H1 (cell line): ENCODE measurements at regions not wholly inside any gene's neighbourhood (a gene's known extent, or its start where the extent isn't known, plus 50 kb on each side); places are given as distances from the start of the nearest gene placed in this dataset.

Source experiments
- CTCF ChIA-PET: fragments of 300-600 bp; sonication (Branson Sonifier 250); formaldehyde crosslinking; loops from one replicate; lab custom pipeline; 2021; ENCODE audit not compliant: partially characterized antibody; lab: Charles Lee
- POLR2A ChIA-PET: fragments of 300-600 bp; sonication (Branson Sonifier 250); formaldehyde crosslinking; loops from one replicate; lab custom pipeline; 2021; ENCODE audit warnings: inconsistent platforms; ENCODE audit not compliant: partially characterized antibody; lab: Charles Lee
- DNase-seq, 2 experiments: peaks; one replicate each; pipeline versions ENCODE4 v3.0.0 to v3.0.0-alpha.2; 2010 to 2022; ENCODE audit warnings: low spot score in 2 of 2, low read depth in 1 of 2, mixed read lengths in 1 of 2
- FAIRE-seq: peaks from 2 replicates; lab custom pipeline; 2011; peaks lifted over from hg19 to GRCh38; lab: Jason Lieb, UNC
- H2AFZ ChIP-seq: 2 replicates; pipeline ENCODE4 v1.8.1; 2012; ENCODE audit warnings: low read length, inconsistent platforms
- H2AK5ac ChIP-seq: 2 replicates; pipeline ENCODE4 v1.6.1; 2013; ENCODE audit warnings: low read depth, low read length
- H2BK120ac ChIP-seq: replicated peaks from 2 replicates; pipeline ENCODE3; 2013; ENCODE audit warnings: low read depth, low read length, inconsistent platforms
- H2BK12ac ChIP-seq: 2 replicates; pipeline ENCODE4 v1.6.1; 2013; ENCODE audit warnings: low read depth, low read length
- H2BK15ac ChIP-seq: 2 replicates; pipeline ENCODE4 v1.6.1; 2013; ENCODE audit warnings: low read length
- H2BK20ac ChIP-seq: 2 replicates; pipeline ENCODE4 v1.6.1; 2013; ENCODE audit warnings: low read length
- H2BK5ac ChIP-seq: 2 replicates; pipeline ENCODE4 v1.6.1; 2013; ENCODE audit warnings: low read depth, low read length
- H3K14ac ChIP-seq: 2 replicates; pipeline ENCODE4 v1.6.1; 2013; ENCODE audit warnings: inconsistent platforms; ENCODE audit not compliant: insufficient read length
- H3K18ac ChIP-seq: 2 replicates; pipeline ENCODE4 v1.6.1; 2013; ENCODE audit warnings: low read length; ENCODE audit errors: extremely low read depth
- H3K23ac ChIP-seq: 2 replicates; pipeline ENCODE4 v1.6.1; 2013; ENCODE audit warnings: inconsistent platforms; ENCODE audit not compliant: insufficient read length
- H3K23me2 ChIP-seq: 2 replicates; pipeline ENCODE4 v1.6.1; 2013; ENCODE audit warnings: low read depth, low read length
- H3K27ac ChIP-seq: 2 replicates; pipeline ENCODE4 v1.6.1; 2011; ENCODE audit warnings: low read depth, low read length, inconsistent platforms
- H3K27me3 ChIP-seq, 4 experiments: replicated peaks in 1 of 4; 1 replicate in 1 of 4; 2 replicates in 3 of 4; pipeline versions ENCODE4 v1.6.1 to v1.8.1; 2011 to 2013; ENCODE audit warnings: low read length in 3 of 4, mild to moderate bottlenecking in 3 of 4, inconsistent platforms in 2 of 4, mixed read lengths in 2 of 4, moderate library complexity in 1 of 4; ENCODE audit not compliant: control insufficient read depth in 3 of 4, insufficient read depth in 3 of 4; ENCODE audit errors: extremely low read depth in 1 of 4
- H3K36me3 ChIP-seq, 4 experiments: 2 replicates each; pipeline versions ENCODE4 v1.6.1 to v1.8.1; 2011 to 2013; ENCODE audit warnings: mild to moderate bottlenecking in 4 of 4, low read length in 3 of 4, moderate library complexity in 2 of 4, control low read depth in 1 of 4, inconsistent platforms in 1 of 4; ENCODE audit not compliant: insufficient read depth in 4 of 4, control insufficient read depth in 2 of 4
- H3K4ac ChIP-seq: replicated peaks from 2 replicates; pipeline ENCODE3; 2013; ENCODE audit warnings: low read length, low read depth, mixed read lengths, inconsistent platforms; ENCODE audit not compliant: insufficient read length
- H3K4me1 ChIP-seq, 4 experiments: replicated peaks in 1 of 4; 1 replicate in 1 of 4; 2 replicates in 3 of 4; pipeline versions ENCODE4 v1.6.1 to v1.8.1; 2011 to 2013; ENCODE audit warnings: low read length in 3 of 4, inconsistent platforms in 2 of 4, mixed read lengths in 1 of 4; ENCODE audit not compliant: insufficient read depth in 4 of 4, control insufficient read depth in 3 of 4
- H3K4me2 ChIP-seq, 2 experiments: 2 replicates each; pipeline versions ENCODE4 v1.6.1 to v1.8.1; 2011 to 2013; ENCODE audit warnings: low read depth in 2 of 2, low read length in 2 of 2, control low read depth in 1 of 2, inconsistent platforms in 1 of 2, mild to moderate bottlenecking in 1 of 2; ENCODE audit not compliant: insufficient read depth in 1 of 2
- H3K4me3 ChIP-seq, 4 experiments: fragments of 200-600, 300-600 bp in 1 of 4; sonication (generic), shearing (Covaris generic), sonication (Bioruptor Twin) in 1 of 4; 2 replicates each; pipeline versions ENCODE4 v1.5.1 to v1.8.1; 2011 to 2016; ENCODE audit warnings: low read length in 4 of 4, low read depth in 3 of 4, control low read depth in 2 of 4, inconsistent platforms in 2 of 4, mild to moderate bottlenecking in 2 of 4, mixed read lengths in 1 of 4, moderate library complexity in 1 of 4; ENCODE audit not compliant: insufficient read depth in 2 of 4; ENCODE audit errors: extremely low read depth in 1 of 4
- H3K56ac ChIP-seq: replicated peaks from 2 replicates; pipeline ENCODE3; 2013; ENCODE audit warnings: low read depth, mild to moderate bottlenecking, mixed read lengths, low read length, inconsistent platforms; ENCODE audit not compliant: insufficient read length
- H3K79me1 ChIP-seq: 2 replicates; pipeline ENCODE4 v1.6.1; 2013; ENCODE audit warnings: low read depth, low read length, control low read depth
- H3K79me2 ChIP-seq, 2 experiments: 2 replicates each; pipeline versions ENCODE4 v1.6.1 to v1.8.1; 2012 to 2013; ENCODE audit warnings: low read length in 2 of 2, mild to moderate bottlenecking in 2 of 2, inconsistent platforms in 1 of 2; ENCODE audit not compliant: insufficient read depth in 2 of 2, control insufficient read depth in 1 of 2
- H3K9ac ChIP-seq, 4 experiments: replicated peaks in 1 of 4; 1 replicate in 1 of 4; 2 replicates in 3 of 4; pipeline versions ENCODE4 v1.6.1 to v1.8.1; 2011 to 2013; ENCODE audit warnings: low read depth in 3 of 4, low read length in 3 of 4, control low read depth in 2 of 4, mild to moderate bottlenecking in 2 of 4, moderate library complexity in 2 of 4, inconsistent platforms in 1 of 4; ENCODE audit errors: extremely low read depth in 1 of 4
- H3K9me3 ChIP-seq, 2 experiments: 2 replicates each; pipeline versions ENCODE4 v1.6.1 to v1.8.1; 2012 to 2013; ENCODE audit warnings: mild to moderate bottlenecking in 2 of 2, moderate library complexity in 2 of 2, control low read depth in 1 of 2, inconsistent platforms in 1 of 2, low read depth in 1 of 2, low read length in 1 of 2, mixed read lengths in 1 of 2; ENCODE audit not compliant: insufficient read depth in 2 of 2
- H4K20me1 ChIP-seq, 2 experiments: replicated peaks in 1 of 2; 2 replicates each; pipeline versions ENCODE3 to v1.8.1; 2011 to 2013; ENCODE audit warnings: inconsistent platforms in 2 of 2, low read length in 2 of 2, mild to moderate bottlenecking in 1 of 2; ENCODE audit not compliant: insufficient read depth in 2 of 2, control insufficient read depth in 1 of 2
- H4K5ac ChIP-seq: 2 replicates; pipeline ENCODE4 v1.6.1; 2013; ENCODE audit warnings: low read length, low read depth, mixed read lengths, inconsistent platforms; ENCODE audit not compliant: insufficient read length
- H4K8ac ChIP-seq: 2 replicates; pipeline ENCODE4 v1.8.0; 2013; ENCODE audit warnings: mild to moderate bottlenecking, moderate library complexity, low read length, inconsistent platforms; ENCODE audit not compliant: insufficient read depth; ENCODE audit errors: extremely low read depth
- H4K91ac ChIP-seq: replicated peaks from 2 replicates; pipeline ENCODE3; 2013; ENCODE audit warnings: low read length, mixed read lengths, inconsistent platforms; ENCODE audit not compliant: insufficient read length
- CEBPB ChIP-seq: IDR thresholded peaks from 2 replicates; pipeline ENCODE4 v1.6.1; 2012; ENCODE audit warnings: low read depth, low read length
- EGR1 ChIP-seq: IDR thresholded peaks from 2 replicates; pipeline ENCODE4 v1.6.1; 2011; ENCODE audit warnings: low read depth, low read length, borderline replicate concordance
- JUND ChIP-seq: IDR thresholded peaks from 2 replicates; pipeline ENCODE4 v1.6.1; 2011; ENCODE audit warnings: mild to moderate bottlenecking, improper control_type of control experiment, low read length
- KDM1A ChIP-seq: fragments of 200-600, 300-600 bp; sonication (generic); IDR thresholded peaks from 2 replicates; pipeline ENCODE4 v1.7.1; 2016; ENCODE audit warnings: mild to moderate bottlenecking, low read length, borderline replicate concordance
- PHF8 ChIP-seq: fragments of 200-600 bp; sonication (generic); conservative IDR thresholded peaks from 2 replicates; pipeline ENCODE4 v1.7.1; 2012; ENCODE audit warnings: low read depth, mild to moderate bottlenecking, inconsistent platforms, low read length, moderate library complexity
- RAD21 ChIP-seq, 2 experiments: IDR thresholded peaks in 1 of 2; conservative IDR thresholded peaks in 1 of 2; 2 replicates each; pipeline ENCODE4 v1.6.1; 2011; ENCODE audit warnings: low read depth in 2 of 2, low read length in 2 of 2, improper control_type of control experiment in 1 of 2, inconsistent platforms in 1 of 2, mild to moderate bottlenecking in 1 of 2, moderate library complexity in 1 of 2
- TCF12 ChIP-seq: IDR thresholded peaks from 2 replicates; pipeline ENCODE4 v1.6.1; 2011; ENCODE audit warnings: low read depth, mild to moderate bottlenecking, low read length
- TEAD4 ChIP-seq: IDR thresholded peaks from 2 replicates; pipeline ENCODE4 v1.6.1; 2012; ENCODE audit warnings: low read depth, low read length, inconsistent platforms, mixed read lengths
- WGBS, 2 experiments: shearing (Covaris generic) in 1 of 2; methylation state at CpG; one replicate each; pipeline versions ENCODE4 v1.1.6 to v1.1.7; 2013 to 2015; ENCODE audit warnings: low lambda C conversion rate in 2 of 2, mixed read lengths in 2 of 2, inconsistent platforms in 1 of 2, low coverage in 1 of 2, missing lambda C conversion rate in 1 of 2; ENCODE audit not compliant: insufficient replicate concordance in 2 of 2, insufficient coverage in 1 of 2, insufficient read length in 1 of 2; ENCODE audit errors: extremely low coverage in 1 of 2, missing lambda C conversion rate in 1 of 2; 5-methylcytosine and 5-hydroxymethylcytosine counted together
- TF ChIP-seq, protein P1 (sequence below): IDR thresholded peaks from 2 replicates; pipeline ENCODE4 v1.6.1; 2012; ENCODE audit warnings: inconsistent platforms

DNA sequence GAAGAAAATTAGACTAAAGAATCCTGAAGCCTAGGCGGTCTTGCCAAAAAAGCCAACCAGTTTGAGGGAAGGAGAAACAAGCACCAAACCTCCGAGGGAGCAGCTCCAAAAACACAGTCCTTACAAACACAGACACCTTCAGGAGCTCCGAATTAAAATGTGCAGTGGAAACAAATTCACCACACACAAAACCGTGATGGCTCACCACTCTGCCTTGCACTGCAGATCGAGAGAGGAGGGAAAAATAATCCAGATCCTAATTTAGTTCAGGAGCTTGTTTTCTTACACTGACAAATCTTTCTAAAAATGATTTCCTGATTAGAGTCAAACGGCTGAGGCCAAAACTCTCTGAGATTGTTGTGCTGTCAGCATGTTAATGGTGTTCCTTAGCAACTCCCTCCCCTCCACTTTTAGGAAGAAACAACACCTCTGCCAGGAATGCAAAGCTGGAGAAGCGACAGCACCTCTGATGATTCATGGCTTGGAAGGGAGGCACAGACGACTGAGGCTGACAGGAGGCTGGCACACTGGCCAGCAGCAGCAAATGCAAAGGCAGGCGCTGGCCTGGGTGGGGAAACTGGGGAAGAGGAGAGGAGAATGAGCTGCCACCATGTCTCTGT, 249.4 kb upstream of the KLHL29 start:
- H3K9ac ChIP-seq: no peak overlapping the region

More for the DNA sequence above, 249.4 kb upstream of the KLHL29 start:
- Histone ChIP-seq H3K4ac (no peak overlapping the region), H2BK20ac (no peak overlapping the region), H4K8ac (no peak overlapping the region), H3K4me3 (no peak overlapping the region), H3K23me2 (no peaks in the 10 kb centered on the region), H3K14ac (no peak overlapping the region)
- FAIRE-seq: peak; percentile 28
- TF ChIP-seq RAD21 (IDR thresholded peaks at IDR 0.05 in 1 of 2, conservative IDR thresholded peaks at IDR 0.05 in 1 of 2; ENCODE audit: low read depth in 2 of 2, low read length in 2 of 2) (0 out of 4 replicates have a peak, but pooled peaks of 1 of the 2 experiments have one; percentile 10), JUND (peak; percentile 65; the same call in 1 of the 2 replicates), TEAD4 (peak; percentile 56; the same call in 1 of the 2 replicates), CEBPB (no peak), PHF8 (no peak), EGR1 (no peak), TCF12 (no peak), KDM1A (no peak)
- TF ChIP-seq, protein P1, sequence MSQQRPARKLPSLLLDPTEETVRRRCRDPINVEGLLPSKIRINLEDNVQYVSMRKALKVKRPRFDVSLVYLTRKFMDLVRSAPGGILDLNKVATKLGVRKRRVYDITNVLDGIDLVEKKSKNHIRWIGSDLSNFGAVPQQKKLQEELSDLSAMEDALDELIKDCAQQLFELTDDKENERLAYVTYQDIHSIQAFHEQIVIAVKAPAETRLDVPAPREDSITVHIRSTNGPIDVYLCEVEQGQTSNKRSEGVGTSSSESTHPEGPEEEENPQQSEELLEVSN: no peak
- TF ChIP-seq, all 59 proteins: peak for 3
- H3K79me2 ChIP-seq: no peaks in the 10 kb centered on the region
- H2AFZ ChIP-seq: peak overlapping the region; percentile 87
- POLR2A ChIA-PET: no interaction called here
- H3K9me3 ChIP-seq: no peaks in the 10 kb centered on the region
- no peak overlapping the region for H3K4me2 ChIP-seq
- 0 out of 2 replicates have a peak overlapping the region, but pooled peaks have one; percentile 42 for H2BK12ac ChIP-seq
- CTCF ChIA-PET: interaction anchor here (0.6 to 1.0 kb wide), 3 partner anchors 159 to 1818 kb away, joined by 3 to 5 read pairs (median 3); no protein-coding TSS in a partner anchor
- H3K18ac ChIP-seq: no peak overlapping the region
- H2BK120ac ChIP-seq: no peak overlapping the region
- H3K56ac ChIP-seq: no peak overlapping the region
- H3K27ac ChIP-seq: no peak overlapping the region
- H2BK5ac ChIP-seq: no peak overlapping the region; the same call in 1 of the 2 replicates
- 76% methylated on average over 9 of the region's 9 CpGs; no CpG with 5 or more reads in 1 of the 2 experiments for WGBS, 2 experiments
- H3K79me1 ChIP-seq: no peaks in the 10 kb centered on the region
- H4K5ac ChIP-seq: no peak overlapping the region
- no peak overlapping the region for H3K23ac ChIP-seq
- no peak overlapping the region for H2BK15ac ChIP-seq
- no peaks in the 10 kb centered on the region for H4K20me1 ChIP-seq
- DNase-seq: peak; percentile 9 to 43
- H3K36me3 ChIP-seq: no peaks in the 10 kb centered on the region
- no peaks in the 10 kb centered on the region for H3K27me3 ChIP-seq
- no peak overlapping the region for H2AK5ac ChIP-seq
- H3K4me1 ChIP-seq: 0 out of 7 replicates have a peak, but pooled peaks cover 0 to 2% (median 2%) of the 10 kb centered on the region in 4 experiments
- no peak overlapping the region for H4K91ac ChIP-seq
